ENCODE measurements at regions not wholly inside any gene's neighbourhood (a gene's known extent, or its start where the extent isn't known, plus 50 kb on each side); places are given as distances from the start of the nearest gene placed in this dataset.

- TF ChIP-seq POLR2A (IDR thresholded peaks at IDR 0.05; ENCODE audit: control extremely low read depth in 1 of 2, low read depth in 2 of 2, low read length in 2 of 2) (no peak), JUND (IDR thresholded peaks at IDR 0.05; ENCODE audit: low read length) (no peak)
These were observed 101.6 kb upstream of the PTPN3 start for GRCh38 chr9:109599711-109600110.
